ENCODE measurements at regions not wholly inside any gene's neighbourhood (a gene's known extent, or its start where the extent isn't known, plus 50 kb on each side); places are given as distances from the start of the nearest gene placed in this dataset.

GRCh38 chr10:33556620-33557019 is 222.2 kb upstream of the NRP1 start:
- TF ChIP-seq EZH2 (IDR thresholded peaks at IDR 0.05; ENCODE audit: borderline replicate concordance, low read depth, low read length, severe bottlenecking): no peak
- TF ChIP-seq, protein P1, sequence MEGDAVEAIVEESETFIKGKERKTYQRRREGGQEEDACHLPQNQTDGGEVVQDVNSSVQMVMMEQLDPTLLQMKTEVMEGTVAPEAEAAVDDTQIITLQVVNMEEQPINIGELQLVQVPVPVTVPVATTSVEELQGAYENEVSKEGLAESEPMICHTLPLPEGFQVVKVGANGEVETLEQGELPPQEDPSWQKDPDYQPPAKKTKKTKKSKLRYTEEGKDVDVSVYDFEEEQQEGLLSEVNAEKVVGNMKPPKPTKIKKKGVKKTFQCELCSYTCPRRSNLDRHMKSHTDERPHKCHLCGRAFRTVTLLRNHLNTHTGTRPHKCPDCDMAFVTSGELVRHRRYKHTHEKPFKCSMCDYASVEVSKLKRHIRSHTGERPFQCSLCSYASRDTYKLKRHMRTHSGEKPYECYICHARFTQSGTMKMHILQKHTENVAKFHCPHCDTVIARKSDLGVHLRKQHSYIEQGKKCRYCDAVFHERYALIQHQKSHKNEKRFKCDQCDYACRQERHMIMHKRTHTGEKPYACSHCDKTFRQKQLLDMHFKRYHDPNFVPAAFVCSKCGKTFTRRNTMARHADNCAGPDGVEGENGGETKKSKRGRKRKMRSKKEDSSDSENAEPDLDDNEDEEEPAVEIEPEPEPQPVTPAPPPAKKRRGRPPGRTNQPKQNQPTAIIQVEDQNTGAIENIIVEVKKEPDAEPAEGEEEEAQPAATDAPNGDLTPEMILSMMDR (IDR thresholded peaks at IDR 0.05; ENCODE audit: borderline replicate concordance, extremely low read depth, low read length, poor library complexity, severe bottlenecking): no peak
